ENCODE measurements at regions not wholly inside any gene's neighbourhood (a gene's known extent, or its start where the extent isn't known, plus 50 kb on each side); places are given as distances from the start of the nearest gene placed in this dataset.

DNA sequence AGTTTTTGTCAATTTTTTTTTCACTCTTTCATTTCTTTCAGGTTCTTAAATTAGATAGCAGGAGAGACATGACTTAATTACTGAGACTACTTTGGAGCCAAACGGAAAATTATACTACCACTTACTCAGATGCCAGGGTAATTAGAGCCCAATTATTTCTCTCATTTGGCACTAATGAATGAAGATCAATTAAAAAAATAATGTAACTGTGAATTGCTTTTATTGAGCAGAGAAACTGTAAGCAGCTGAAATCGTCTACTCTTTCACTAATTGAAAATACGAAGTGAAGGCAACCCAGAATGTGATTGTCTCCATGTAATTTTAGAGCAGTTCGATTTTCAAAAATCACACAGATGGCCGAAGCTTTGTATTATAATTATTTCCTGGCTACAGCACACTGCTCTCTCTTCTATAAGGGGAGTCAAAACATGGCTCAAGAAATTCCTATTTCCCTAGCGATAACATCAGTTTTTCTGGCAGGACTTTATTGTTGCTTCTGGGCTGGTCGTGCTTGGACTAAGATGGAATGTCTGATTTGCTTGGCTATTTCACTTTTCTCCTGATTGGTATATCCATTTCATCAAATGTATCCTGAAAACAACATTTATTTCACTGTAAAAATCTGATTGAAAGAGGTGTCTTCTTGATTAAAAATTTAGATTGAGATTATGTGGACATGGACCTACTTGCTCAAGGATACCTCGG lies 55.8 kb upstream of the PDZRN3 start:
- peak; percentile 44 for DNase-seq

- DNase-seq, result no peak
Observed at GRCh38 chr3:73677336-73678024, 52.7 kb upstream of the PDZRN3 start.
